ENCODE measurements at regions not wholly inside any gene's neighbourhood (a gene's known extent, or its start where the extent isn't known, plus 50 kb on each side); places are given as distances from the start of the nearest gene placed in this dataset.

DNA sequence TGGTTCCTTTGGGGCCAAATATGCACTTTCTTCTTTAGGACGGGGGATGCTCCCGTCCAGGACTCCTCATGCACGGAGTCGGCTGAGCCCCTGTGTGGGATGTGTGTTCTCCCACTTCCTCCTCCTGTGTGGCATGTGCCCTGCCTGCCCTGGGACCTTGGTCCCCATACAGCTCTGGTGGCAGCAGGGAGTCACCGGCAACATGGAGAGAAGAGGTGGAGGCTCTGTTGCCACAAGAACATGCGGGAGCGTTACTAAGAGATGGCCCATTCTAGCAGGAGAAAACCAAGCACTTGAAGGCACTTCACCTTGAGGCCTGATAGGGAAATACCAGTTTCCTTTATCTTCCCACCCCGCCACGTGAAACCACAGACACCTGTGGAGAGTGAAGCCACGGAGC is 98.0 kb downstream of the DDX1 start:
- 83 to 94% (median 86%) methylated on average over 10 of the region's 10 CpGs for WGBS, 5 donors
- H3K27ac ChIP-seq: no peak overlapping the region
- H3K9me3 ChIP-seq: no peaks in the 10 kb centered on the region
- H3K36me3 ChIP-seq: no peaks in the 10 kb centered on the region
- peaks cover 0 to 8% (median 0%) of the 10 kb centered on the region in 3 donors for H3K27me3 ChIP-seq
- no peaks in the 10 kb centered on the region for H3K4me1 ChIP-seq
- no peak overlapping the region for H3K4me3 ChIP-seq
- no peak for TF ChIP-seq POLR2A (IDR thresholded peaks at IDR 0.05)
- TF ChIP-seq POLR2AphosphoS5 (IDR thresholded peaks at IDR 0.05): no peak
- no peak for TF ChIP-seq EP300 (IDR thresholded peaks at IDR 0.05)
- intact Hi-C loops (cut with DNase I; ENCODE audit: low total_unique reads): no loop called here
- no peak for DNase-seq

DNA sequence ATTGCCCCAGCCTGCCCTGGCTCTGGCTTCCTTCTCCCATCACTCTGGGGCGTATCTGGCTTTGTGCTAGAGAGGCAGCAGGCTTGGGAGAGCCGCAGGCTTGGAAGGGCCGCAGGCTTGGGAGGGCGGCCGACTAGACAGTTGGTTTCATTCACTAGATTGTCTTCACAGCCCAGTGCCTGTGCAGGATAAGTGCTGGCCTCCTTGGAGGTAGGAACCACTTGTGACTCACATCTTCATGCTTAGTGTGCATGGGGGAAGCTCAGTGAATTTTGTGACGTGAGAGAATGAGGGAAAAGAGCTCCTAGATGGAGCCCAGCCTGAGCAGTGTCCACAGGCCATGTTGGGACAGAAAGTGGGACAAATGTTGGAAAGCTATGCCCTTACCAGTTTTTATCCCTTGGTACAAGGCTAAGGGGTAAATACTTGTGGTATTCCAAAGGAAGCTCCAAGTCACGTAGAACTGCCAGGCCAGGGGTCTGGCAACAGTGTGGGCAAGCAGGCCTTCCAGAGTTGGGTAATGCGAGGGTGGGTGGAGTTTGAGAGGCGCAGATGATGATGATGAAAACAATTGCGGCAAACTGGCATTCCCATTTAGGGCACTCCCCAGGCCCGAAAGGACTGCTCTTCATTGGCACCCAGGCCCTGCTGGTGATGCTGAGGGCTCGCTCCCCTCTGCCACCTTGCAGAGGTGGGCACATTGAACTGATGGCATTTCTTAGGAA is 100.1 kb downstream of the DDX1 start:
- TF ChIP-seq POLR2AphosphoS5 (IDR thresholded peaks at IDR 0.05) (no peak), POLR2A (IDR thresholded peaks at IDR 0.05) (no peak), EP300 (IDR thresholded peaks at IDR 0.05) (no peak)
- TF ChIP-seq, protein P1, sequence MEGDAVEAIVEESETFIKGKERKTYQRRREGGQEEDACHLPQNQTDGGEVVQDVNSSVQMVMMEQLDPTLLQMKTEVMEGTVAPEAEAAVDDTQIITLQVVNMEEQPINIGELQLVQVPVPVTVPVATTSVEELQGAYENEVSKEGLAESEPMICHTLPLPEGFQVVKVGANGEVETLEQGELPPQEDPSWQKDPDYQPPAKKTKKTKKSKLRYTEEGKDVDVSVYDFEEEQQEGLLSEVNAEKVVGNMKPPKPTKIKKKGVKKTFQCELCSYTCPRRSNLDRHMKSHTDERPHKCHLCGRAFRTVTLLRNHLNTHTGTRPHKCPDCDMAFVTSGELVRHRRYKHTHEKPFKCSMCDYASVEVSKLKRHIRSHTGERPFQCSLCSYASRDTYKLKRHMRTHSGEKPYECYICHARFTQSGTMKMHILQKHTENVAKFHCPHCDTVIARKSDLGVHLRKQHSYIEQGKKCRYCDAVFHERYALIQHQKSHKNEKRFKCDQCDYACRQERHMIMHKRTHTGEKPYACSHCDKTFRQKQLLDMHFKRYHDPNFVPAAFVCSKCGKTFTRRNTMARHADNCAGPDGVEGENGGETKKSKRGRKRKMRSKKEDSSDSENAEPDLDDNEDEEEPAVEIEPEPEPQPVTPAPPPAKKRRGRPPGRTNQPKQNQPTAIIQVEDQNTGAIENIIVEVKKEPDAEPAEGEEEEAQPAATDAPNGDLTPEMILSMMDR (IDR thresholded peaks at IDR 0.05): no peak
- H3K4me3 ChIP-seq: no peak overlapping the region
- DNase-seq: peak in 1 of 2 donors; percentile 27
- intact Hi-C loops (cut with DNase I; ENCODE audit: low total_unique reads): no loop called here
- H3K36me3 ChIP-seq: no peaks in the 10 kb centered on the region
- H3K27ac ChIP-seq: no peak overlapping the region
- 80 to 92% (median 89%) methylated on average over 12 of the region's 12 CpGs for WGBS, 5 donors
- no peaks in the 10 kb centered on the region for H3K9me3 ChIP-seq
- no peaks in the 10 kb centered on the region for H3K4me1 ChIP-seq
- peaks cover 0 to 8% (median 0%) of the 10 kb centered on the region in 3 donors for H3K27me3 ChIP-seq

DNA sequence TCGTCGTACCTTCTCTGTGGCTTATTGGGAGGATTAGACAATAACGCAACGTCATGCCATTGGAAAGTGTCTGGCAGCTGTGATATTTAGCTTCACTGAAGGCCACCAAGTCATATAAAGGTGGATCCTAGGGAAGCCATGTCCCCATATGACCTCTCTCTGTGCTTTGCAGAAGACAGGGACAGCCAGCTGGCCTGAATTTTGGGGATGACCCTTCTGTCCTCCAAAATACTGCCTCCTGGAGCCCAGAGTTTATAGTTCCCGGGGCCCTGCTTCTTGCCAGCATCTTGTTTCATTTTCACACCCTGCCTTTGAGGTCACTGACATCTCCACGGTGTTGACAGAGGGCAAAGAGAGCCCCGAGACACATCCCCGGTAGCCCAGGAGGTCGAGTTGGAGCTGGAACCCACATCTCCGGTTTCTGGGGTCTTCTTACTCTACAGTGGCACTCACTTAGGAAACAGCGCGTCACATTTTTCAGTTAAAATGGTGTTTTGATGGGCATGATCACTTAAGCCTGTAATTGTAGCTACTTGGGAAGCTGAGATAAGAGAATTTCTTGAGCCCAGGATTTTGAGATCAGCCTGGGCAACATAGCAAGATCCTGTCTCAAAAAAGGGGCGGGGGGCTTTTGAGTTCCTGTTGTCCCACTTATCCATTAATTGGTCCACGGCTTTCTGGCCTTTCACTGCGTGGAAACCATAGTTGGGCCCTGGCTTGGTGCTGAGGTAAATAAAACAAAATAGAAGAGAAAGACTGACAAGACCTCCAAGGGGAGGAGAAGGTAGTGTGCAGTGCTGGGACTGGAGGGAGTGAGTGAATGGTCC is 101.1 kb downstream of the DDX1 start:
- intact Hi-C loops (cut with DNase I; ENCODE audit: low total_unique reads): no loop called here
- 87 to 91% (median 87%) methylated on average over 15 of the region's 15 CpGs for WGBS, 5 donors

DNA sequence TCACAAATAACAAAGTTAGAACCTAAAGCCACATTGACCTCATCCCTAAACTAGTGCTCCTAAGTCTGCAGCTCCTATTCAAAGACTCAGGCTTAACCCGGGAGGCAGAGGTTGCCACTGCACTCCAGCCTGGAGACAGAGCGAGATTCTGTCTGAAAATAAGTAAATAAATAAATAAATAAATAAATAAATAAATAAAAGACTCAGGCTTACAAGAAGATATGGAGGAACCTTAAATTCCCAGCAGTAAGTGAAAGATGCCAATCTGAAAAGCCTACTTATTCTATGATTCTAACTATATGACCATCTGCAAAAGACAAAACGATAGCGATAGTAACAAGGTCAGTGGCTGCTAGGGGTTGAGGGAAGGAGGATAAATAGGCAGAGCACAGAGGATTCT is 101.7 kb downstream of the DDX1 start:
- H3K4me1 ChIP-seq: no peaks in the 10 kb centered on the region
- H3K27ac ChIP-seq: no peak overlapping the region
- no peak for TF ChIP-seq POLR2A (IDR thresholded peaks at IDR 0.05)
- TF ChIP-seq POLR2AphosphoS5 (IDR thresholded peaks at IDR 0.05): no peak
- TF ChIP-seq EP300 (IDR thresholded peaks at IDR 0.05): no peak
- TF ChIP-seq, protein P1 (IDR thresholded peaks at IDR 0.05): no peak
- intact Hi-C loops (cut with DNase I; ENCODE audit: low total_unique reads): no loop called here
- H3K9me3 ChIP-seq: no peaks in the 10 kb centered on the region
- no peaks in the 10 kb centered on the region for H3K36me3 ChIP-seq
- H3K27me3 ChIP-seq: peaks cover 0 to 8% (median 0%) of the 10 kb centered on the region in 3 donors
- no peak overlapping the region for H3K4me3 ChIP-seq
- WGBS, 5 donors: 88 to 96% (median 91%) methylated on average over 4 of the region's 4 CpGs
- no peak for DNase-seq

More for the DNA sequence above, 101.1 kb downstream of the DDX1 start:
- H3K4me1 ChIP-seq: no peaks in the 10 kb centered on the region
- no peaks in the 10 kb centered on the region for H3K9me3 ChIP-seq
- no peaks in the 10 kb centered on the region for H3K36me3 ChIP-seq
- no peak for DNase-seq
- no peak overlapping the region for H3K4me3 ChIP-seq
- TF ChIP-seq POLR2A (IDR thresholded peaks at IDR 0.05) (no peak), POLR2AphosphoS5 (IDR thresholded peaks at IDR 0.05) (no peak), EP300 (IDR thresholded peaks at IDR 0.05) (no peak)
- TF ChIP-seq, protein P1 (IDR thresholded peaks at IDR 0.05): no peak
- H3K27me3 ChIP-seq: peaks cover 0 to 8% (median 0%) of the 10 kb centered on the region in 3 donors
- H3K27ac ChIP-seq: no peak overlapping the region
